ENCODE measurements at regions not wholly inside any gene's neighbourhood (a gene's known extent, or its start where the extent isn't known, plus 50 kb on each side); places are given as distances from the start of the nearest gene placed in this dataset.
A peak's percentile ranks its signal among the peaks of the same experiment; 100 is the strongest.

DNA sequence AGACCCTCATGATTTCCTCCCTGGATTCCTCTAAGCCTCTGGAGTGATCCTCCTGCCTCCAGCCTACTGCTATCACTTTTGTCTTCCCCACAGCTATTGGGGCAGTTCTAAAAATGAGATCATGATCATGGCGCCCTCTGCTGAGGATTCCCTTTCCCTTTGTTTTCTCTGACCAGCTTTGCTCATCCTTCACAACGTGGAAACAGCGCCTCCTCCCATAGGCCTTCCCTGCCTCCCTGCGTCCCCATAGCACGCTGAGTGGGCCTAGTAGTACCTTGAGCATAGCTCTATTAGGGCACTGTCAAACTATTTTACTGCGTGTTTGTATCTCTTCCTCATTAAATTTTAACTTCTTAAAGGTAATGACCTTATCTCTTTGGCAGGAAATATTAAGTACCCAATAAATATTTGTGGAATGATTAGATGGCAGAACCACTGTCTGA, 207.0 kb upstream of the FANCL start (continued):
- TF ChIP-seq, protein P1, sequence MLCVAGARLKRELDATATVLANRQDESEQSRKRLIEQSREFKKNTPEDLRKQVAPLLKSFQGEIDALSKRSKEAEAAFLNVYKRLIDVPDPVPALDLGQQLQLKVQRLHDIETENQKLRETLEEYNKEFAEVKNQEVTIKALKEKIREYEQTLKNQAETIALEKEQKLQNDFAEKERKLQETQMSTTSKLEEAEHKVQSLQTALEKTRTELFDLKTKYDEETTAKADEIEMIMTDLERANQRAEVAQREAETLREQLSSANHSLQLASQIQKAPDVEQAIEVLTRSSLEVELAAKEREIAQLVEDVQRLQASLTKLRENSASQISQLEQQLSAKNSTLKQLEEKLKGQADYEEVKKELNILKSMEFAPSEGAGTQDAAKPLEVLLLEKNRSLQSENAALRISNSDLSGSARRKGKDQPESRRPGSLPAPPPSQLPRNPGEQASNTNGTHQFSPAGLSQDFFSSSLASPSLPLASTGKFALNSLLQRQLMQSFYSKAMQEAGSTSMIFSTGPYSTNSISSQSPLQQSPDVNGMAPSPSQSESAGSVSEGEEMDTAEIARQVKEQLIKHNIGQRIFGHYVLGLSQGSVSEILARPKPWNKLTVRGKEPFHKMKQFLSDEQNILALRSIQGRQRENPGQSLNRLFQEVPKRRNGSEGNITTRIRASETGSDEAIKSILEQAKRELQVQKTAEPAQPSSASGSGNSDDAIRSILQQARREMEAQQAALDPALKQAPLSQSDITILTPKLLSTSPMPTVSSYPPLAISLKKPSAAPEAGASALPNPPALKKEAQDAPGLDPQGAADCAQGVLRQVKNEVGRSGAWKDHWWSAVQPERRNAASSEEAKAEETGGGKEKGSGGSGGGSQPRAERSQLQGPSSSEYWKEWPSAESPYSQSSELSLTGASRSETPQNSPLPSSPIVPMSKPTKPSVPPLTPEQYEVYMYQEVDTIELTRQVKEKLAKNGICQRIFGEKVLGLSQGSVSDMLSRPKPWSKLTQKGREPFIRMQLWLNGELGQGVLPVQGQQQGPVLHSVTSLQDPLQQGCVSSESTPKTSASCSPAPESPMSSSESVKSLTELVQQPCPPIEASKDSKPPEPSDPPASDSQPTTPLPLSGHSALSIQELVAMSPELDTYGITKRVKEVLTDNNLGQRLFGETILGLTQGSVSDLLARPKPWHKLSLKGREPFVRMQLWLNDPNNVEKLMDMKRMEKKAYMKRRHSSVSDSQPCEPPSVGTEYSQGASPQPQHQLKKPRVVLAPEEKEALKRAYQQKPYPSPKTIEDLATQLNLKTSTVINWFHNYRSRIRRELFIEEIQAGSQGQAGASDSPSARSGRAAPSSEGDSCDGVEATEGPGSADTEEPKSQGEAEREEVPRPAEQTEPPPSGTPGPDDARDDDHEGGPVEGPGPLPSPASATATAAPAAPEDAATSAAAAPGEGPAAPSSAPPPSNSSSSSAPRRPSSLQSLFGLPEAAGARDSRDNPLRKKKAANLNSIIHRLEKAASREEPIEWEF (IDR thresholded peaks at IDR 0.05; ENCODE audit: insufficient replicate concordance, low read depth, low read length), result no peak
- TF ChIP-seq KDM1A (IDR thresholded peaks at IDR 0.05; ENCODE audit: borderline replicate concordance), result no peak

DNA sequence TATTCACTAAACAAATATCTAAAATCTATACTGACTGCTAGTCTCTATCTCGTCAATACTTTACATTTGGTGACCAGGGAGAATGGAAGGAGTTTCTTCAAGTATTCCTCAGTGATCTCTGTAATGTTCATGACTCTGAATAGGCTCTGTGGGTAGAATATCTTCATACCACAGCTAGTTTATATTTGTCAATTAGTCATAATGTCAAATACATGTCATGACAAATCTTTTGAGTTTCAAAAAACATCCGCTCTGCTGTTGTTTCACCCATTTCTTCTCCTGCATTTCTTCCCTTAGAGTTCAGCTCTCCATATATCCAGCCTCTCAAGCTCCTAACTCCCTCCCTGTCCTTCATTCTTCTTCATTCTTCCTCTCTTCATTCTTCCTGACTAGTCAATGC, 206.5 kb upstream of the FANCL start:
- no peak overlapping the region for H3K9ac ChIP-seq (ENCODE audit: control insufficient read depth, insufficient read depth, low read length)
- no peaks in the 10 kb centered on the region for H3K36me3 ChIP-seq (ENCODE audit: control insufficient read depth in 2 of 2, insufficient read depth in 2 of 2, low read length in 1 of 2)
- BruUV-seq (replicated peaks), result no TSS peak
- no peak overlapping the region for H3K27ac ChIP-seq (ENCODE audit: control insufficient read depth, insufficient read depth)
- intact Hi-C loops (cut with micrococcal nuclease; ENCODE audit: unreplicated experiment), result no loop called here
- DNase-seq (ENCODE audit: low read depth, low spot score), result no peak
- 93% methylated on average over 2 of the region's 2 CpGs for WGBS (ENCODE audit: insufficient coverage, insufficient replicate concordance, low lambda C conversion rate, missing lambda C conversion rate)
- POLR2A ChIA-PET, result interaction anchor here (0.9 kb wide), 1 partner anchor 539 kb away, joined by 5 read pairs; no protein-coding TSS in a partner anchor
- in situ Hi-C loops (cut with MboI), result loop anchor here (5.0 kb wide), 2 partner anchors 540 to 690 kb away; no protein-coding TSS in a partner anchor
- no peak for ATAC-seq
- no peaks in the 10 kb centered on the region for H3K27me3 ChIP-seq (replicated peaks in 1 of 2; ENCODE audit: control insufficient read depth in 2 of 2, insufficient read depth in 2 of 2, low read length in 1 of 2)
- H3K79me2 ChIP-seq (ENCODE audit: control insufficient read depth, insufficient read depth, low read length), result no peaks in the 10 kb centered on the region
- peak overlapping the region; percentile 37 for H2AFZ ChIP-seq (ENCODE audit: control insufficient read depth, low read depth, low read length)
- CTCF ChIA-PET, result interaction anchor here (0.7 to 3.3 kb wide), 22 partner anchors 8 to 734 kb away, joined by 3 to 23 read pairs (median 4); no protein-coding TSS in a partner anchor
- RAD21 ChIA-PET (ENCODE audit: unreplicated experiment), result interaction anchor here (0.7 to 3.6 kb wide), 13 partner anchors 525 to 721 kb away, joined by 3 to 29 read pairs (median 3); no protein-coding TSS in a partner anchor
- H4K20me1 ChIP-seq (ENCODE audit: control insufficient read depth, insufficient read depth), result no peaks in the 10 kb centered on the region
- H3K4me2 ChIP-seq (ENCODE audit: control insufficient read depth, insufficient read depth), result no peak overlapping the region
- H3K4me3 ChIP-seq, result no peak overlapping the region
- SMC1A ChIA-PET (ENCODE audit: uncharacterized antibody, unreplicated experiment), result interaction anchor here (0.7 to 4.6 kb wide), 13 partner anchors 8 to 727 kb away, joined by 3 to 58 read pairs (median 5); no protein-coding TSS in a partner anchor
- FAIRE-seq, result no peak
- no peaks in the 10 kb centered on the region for H3K4me1 ChIP-seq (ENCODE audit: control insufficient read depth, insufficient read depth, low read length)
- no peaks in the 10 kb centered on the region for H3K9me3 ChIP-seq (replicated peaks; ENCODE audit: control insufficient read depth, insufficient read depth, low read length)
- TF ChIP-seq RELA (IDR thresholded peaks at IDR 0.05; ENCODE audit: borderline replicate concordance, partially characterized antibody) (no peak), MEF2B (IDR thresholded peaks at IDR 0.05; ENCODE audit: partially characterized antibody, poor library complexity, severe bottlenecking) (no peak), IRF4 (IDR thresholded peaks at IDR 0.05; ENCODE audit: low read depth, low read length) (no peak), ETV6 (conservative IDR thresholded peaks at IDR 0.05 in 1 of 2, IDR thresholded peaks at IDR 0.05 in 1 of 2; ENCODE audit: borderline replicate concordance in 1 of 2, low read depth in 1 of 2) (no peak), NRF1 (conservative IDR thresholded peaks at IDR 0.05; ENCODE audit: low read depth, low read length) (no peak), IKZF2 (IDR thresholded peaks at IDR 0.05) (no peak), MYC (IDR thresholded peaks at IDR 0.05; ENCODE audit: insufficient read depth, insufficient read length, insufficient replicate concordance, low read length, severe bottlenecking) (no peak), BMI1 (IDR thresholded peaks at IDR 0.05; ENCODE audit: borderline replicate concordance) (no peak), ATF7 (IDR thresholded peaks at IDR 0.05; ENCODE audit: low read depth) (no peak), TCF3 (IDR thresholded peaks at IDR 0.05; ENCODE audit: borderline replicate concordance, insufficient read depth, low read depth, low read length) (no peak), POU2F2 (IDR thresholded peaks at IDR 0.05; ENCODE audit: borderline replicate concordance, low read depth, low read length) (no peak)
- TF ChIP-seq, protein P2, sequence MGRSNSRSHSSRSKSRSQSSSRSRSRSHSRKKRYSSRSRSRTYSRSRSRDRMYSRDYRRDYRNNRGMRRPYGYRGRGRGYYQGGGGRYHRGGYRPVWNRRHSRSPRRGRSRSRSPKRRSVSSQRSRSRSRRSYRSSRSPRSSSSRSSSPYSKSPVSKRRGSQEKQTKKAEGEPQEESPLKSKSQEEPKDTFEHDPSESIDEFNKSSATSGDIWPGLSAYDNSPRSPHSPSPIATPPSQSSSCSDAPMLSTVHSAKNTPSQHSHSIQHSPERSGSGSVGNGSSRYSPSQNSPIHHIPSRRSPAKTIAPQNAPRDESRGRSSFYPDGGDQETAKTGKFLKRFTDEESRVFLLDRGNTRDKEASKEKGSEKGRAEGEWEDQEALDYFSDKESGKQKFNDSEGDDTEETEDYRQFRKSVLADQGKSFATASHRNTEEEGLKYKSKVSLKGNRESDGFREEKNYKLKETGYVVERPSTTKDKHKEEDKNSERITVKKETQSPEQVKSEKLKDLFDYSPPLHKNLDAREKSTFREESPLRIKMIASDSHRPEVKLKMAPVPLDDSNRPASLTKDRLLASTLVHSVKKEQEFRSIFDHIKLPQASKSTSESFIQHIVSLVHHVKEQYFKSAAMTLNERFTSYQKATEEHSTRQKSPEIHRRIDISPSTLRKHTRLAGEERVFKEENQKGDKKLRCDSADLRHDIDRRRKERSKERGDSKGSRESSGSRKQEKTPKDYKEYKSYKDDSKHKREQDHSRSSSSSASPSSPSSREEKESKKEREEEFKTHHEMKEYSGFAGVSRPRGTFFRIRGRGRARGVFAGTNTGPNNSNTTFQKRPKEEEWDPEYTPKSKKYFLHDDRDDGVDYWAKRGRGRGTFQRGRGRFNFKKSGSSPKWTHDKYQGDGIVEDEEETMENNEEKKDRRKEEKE (IDR thresholded peaks at IDR 0.05), result no peak

All from GM12878 (cell line).